GM19397 (cell line): ENCODE measurements at regions not wholly inside any gene's neighbourhood (a gene's known extent, or its start where the extent isn't known, plus 50 kb on each side); places are given as distances from the start of the nearest gene placed in this dataset.

Source experiments
- ATAC-seq: cut with Tn5 transposase; IDR thresholded peaks from one replicate; pipeline ENCODE4 v1.9.1; 2021; ENCODE audit warnings: mild to moderate bottlenecking, moderate library complexity; ENCODE audit not compliant: unreplicated experiment

DNA sequence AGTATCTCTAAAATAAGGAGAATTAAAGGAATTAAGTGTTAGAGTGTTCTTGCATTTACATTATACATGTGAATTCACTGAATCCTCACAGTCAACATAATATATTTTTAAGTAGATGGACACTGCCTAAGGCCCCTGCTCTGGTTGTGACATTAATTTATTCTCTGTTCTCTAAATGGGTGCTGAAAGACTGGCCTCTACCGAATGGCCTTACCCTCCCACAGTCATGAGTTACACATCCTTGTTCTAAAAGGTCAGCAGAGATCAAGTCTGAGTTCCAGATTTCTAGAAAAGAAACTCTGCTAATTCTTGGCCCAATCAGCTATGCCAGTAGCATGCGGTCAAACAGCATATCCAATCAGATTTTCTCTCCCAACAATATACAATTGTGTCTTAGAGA is 193.2 kb downstream of the TM2D1 start:
- ATAC-seq = no peak

DNA sequence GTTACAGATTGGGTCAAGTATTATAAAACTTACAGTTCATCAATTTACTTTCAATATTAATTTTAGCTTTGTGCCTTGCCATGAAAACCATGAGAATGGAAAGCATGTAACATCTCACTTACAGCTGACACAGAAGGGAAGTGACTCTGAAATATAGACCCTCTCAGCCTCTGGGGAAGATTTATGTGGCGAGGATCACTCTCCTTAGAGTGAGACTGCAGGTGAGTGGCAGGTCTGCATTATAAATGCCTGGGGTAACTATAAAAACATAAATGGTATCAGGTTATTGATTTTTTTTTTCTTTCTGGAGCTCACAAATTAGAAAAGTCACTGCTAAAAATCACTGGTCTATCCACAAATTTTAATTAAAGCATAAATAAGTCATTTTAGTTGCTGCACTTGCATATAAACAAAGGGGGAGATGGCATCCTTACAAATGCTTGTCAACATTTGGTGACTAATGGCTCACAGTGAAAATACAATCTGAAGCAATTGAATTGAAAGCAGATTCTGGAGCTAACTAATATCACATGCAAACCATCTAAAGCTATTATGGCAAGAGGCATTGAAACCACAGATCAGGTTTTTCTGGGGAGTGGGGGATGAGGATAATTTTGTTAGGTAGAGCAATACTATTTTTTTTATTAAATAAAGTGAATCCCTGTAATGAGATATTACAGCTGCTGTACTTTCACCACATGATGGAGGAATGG is 200.9 kb downstream of the TM2D1 start:
- ATAC-seq = no peak

DNA sequence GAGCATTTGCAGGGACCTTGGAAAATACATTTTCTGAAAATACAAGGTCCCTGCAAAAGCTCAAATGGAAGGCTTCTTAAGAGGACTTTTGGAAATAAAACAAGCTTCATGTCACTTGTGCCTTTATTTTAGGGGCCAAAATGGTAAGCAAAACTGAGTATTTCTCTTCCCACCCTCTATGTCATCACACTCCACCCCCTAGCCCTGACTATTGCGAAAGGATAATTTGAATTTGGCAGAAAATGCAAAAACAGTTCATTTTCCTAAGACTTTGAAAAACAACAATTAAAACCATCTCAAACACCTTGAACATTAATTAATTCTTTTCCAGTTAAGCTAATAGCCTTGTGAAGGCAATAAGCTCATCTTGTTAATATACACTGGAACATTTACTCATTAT is 201.7 kb downstream of the TM2D1 start:
- ATAC-seq = no peak

DNA sequence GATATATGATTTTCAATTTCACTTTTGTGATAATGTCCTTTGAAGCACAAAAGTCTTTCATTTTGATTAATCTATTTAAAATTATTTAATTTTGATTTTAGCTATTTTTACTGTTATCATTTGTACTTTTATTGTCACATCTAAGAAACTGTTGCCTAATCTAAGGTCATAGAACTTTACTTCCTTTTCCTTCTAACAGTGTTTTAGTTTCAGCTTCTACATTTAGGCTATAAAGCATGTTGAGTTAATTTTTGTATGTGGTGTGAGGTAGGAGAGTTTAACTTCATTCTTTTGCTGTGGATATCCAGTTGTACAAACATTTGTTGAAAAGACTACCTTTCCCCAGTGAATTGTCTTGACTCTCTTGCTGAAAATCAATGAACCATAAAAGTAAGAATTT is 204.5 kb downstream of the TM2D1 start:
- ATAC-seq = no peak

DNA sequence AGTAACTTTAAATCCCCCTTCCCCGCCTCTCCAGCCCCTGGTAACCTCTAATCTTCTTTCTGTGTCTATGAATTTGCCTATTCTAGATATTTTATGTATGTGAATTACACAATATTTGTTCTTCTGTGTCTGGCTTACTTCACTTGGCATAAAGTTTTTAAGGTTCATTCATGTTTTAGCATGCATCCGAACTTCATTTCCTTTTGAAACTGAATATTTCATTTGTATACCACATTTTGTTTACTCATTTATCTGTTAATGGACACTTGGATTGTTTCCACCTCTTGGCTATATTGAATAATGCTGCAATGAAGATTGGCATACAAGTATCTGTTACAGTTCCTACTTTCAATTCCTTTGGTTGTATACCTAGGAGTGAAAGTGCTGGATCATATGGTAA is 205.3 kb downstream of the TM2D1 start:
- ATAC-seq = no peak

DNA sequence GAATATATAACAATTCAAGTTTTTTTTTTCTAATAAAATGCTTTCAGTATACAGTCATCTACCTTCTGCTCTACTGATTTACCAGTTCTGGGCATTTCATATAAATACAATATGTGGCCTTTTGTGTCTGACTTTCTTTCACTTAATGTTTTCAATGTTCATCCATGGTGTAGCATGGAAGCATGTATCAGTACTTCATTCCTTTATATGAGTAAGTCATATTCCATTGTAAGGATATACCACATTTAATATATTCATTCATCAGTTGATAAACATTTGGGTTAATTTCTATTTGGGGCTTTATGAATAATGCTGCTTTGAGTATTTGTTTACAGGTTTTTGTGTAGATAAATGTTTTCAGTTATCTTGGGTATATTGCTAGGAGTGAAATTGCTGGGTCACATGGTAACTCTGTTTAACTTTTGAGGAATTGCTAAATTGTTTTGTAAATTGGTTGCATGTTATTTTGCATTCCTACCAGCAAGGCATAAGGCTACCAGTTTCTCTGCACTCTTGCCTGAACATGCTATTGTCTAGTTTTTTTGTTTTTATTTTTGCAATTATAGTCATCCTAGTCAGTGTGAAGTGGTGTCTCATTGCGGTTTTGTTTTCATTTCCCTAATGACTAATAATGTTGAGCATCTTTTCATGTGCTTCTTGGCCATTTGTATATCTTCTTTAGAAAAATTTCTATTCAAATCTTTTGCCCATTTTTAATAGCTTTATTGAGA is 206.1 kb downstream of the TM2D1 start:
- no peak for ATAC-seq

DNA sequence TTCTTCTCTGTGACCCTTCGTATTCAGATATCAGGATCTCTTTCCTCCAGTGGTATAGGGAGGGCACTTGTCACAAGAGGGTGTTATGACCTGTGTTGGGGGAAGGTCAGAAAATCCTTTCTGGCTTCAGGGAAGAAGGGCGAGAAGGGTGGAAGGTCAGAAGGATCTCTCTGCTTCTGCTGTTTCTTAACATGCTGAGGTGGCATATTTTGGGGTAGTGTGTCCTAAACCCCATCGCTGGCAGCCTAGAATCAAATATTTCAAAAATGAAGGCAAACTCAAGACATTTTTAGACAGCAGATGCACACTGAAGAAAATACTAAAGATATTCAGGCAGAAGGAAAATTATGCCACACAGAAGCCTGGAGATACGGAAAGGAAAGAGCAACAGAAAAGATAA is 207.6 kb downstream of the TM2D1 start:
- no peak for ATAC-seq

DNA sequence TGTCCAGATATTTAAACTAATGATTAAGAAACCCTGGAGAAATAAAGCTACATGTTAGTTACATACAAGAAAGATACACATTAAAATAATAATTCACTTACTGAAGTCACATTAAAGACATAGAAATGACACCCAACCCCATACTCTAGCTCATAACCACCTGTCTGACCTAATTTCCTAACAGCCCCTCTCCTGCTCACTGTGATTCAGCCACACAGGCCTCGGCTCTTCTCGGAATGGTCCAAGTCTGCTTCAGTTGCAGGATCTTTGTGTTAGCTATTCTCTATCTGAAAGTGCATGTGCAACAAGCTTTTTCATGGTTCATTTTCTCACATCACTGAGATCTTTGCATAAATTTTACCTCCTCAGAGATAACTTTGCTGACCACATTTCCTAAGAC is 209.8 kb downstream of the TM2D1 start:
- no peak for ATAC-seq
